GM18505 (cell line): ENCODE measurements at regions not wholly inside any gene's neighbourhood (a gene's known extent, or its start where the extent isn't known, plus 50 kb on each side); places are given as distances from the start of the nearest gene placed in this dataset.
"Not testable (repeated sequence)": the region's sequence is repeated elsewhere in the genome, so short reads cannot be mapped to it uniquely, and the experiment has no call there.

Experiments used
- ATAC-seq: cut with Tn5 transposase; IDR thresholded peaks from one replicate; pipeline ENCODE4 v1.9.1; 2021; ENCODE audit not compliant: unreplicated experiment
- POLR2A ChIP-seq: IDR thresholded peaks from 4 replicates; pipeline ENCODE4 v1.6.1; 2011; ENCODE audit warnings: borderline replicate concordance; ENCODE audit not compliant: insufficient read depth, insufficient read length; ENCODE audit errors: extremely low read depth

DNA sequence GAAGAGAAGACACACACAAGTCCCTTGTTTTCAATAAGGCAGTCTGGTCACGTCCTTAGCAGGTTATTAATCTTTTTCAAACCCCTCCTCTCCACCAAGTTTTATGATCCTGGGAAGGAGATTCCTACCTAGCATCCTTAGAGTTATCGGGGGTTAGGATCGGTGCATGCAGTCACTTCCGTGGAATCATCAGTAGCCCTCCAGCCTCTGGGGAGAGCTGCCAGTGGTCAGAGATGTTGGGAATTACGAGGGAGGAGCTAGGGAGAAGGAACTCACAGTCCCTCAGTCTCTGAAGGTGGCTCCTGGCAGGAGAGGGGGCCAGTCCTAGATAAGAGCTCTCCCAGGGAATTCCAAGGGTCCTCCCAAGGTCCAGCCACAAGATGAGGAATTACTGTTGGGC, 57.7 kb upstream of the ATP5PO start:
- ATAC-seq: no peak
- no peak for TF ChIP-seq POLR2A

DNA sequence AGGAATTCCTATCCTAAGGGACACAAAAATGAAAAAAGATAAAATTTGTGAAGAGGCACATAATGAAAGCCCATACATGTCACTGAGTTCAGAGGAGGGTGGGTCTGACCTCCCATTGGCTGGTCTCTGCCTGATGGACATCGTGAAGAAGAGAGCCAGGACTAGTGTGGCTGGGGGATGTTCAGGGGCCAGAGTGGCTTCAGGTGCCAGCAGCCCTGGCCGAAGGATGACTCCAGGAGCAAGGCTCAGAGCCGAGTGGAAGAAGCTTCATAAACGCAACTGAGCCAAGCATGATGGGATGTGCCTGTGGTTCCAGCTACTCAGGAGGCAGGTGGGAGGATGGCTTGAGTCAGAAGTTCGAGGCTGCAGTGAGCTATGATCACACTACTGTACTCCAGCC, 56.9 kb upstream of the ATP5PO start:
- TF ChIP-seq POLR2A: no peak
- ATAC-seq: no peak

GRCh38 chr21:33971492-33972013, 55.9 kb upstream of the ATP5PO start:
- TF ChIP-seq POLR2A: no peak
- no peak for ATAC-seq

- TF ChIP-seq POLR2A: no peak
- no peak for ATAC-seq
Measured at GRCh38 chr21:33969581-33969980, 54.0 kb upstream of the ATP5PO start.

- TF ChIP-seq POLR2A: no peak
- ATAC-seq: no peak
Measured at GRCh38 chr21:33968995-33969348, 53.4 kb upstream of the ATP5PO start.

- ATAC-seq: no peak
- TF ChIP-seq POLR2A: no peak
Measured at GRCh38 chr21:33968080-33968994, 52.7 kb upstream of the ATP5PO start.

DNA sequence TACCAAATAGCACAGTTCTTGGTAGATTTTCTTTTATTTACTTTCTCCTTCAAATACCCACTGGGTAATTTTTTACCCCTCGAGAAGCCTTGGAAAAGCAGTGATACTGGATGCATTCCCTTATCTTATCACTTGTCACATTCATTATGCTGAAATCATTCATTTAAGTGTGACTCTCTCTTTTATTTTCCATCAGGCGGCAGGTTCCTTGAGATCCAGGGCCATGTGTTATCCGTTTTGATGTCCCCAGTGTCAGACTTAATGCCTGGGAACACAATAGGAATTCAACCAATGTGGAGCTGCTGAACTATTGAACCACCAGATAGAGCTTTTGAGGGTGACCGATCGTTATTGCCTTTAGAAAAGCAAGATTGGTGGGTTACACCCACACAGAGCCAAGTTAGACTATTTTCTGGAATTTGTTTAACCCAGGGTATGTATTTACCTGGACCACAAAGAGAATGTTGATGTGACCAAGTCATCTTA, 51.5 kb upstream of the ATP5PO start:
- ATAC-seq: no peak
- TF ChIP-seq POLR2A: no peak

DNA sequence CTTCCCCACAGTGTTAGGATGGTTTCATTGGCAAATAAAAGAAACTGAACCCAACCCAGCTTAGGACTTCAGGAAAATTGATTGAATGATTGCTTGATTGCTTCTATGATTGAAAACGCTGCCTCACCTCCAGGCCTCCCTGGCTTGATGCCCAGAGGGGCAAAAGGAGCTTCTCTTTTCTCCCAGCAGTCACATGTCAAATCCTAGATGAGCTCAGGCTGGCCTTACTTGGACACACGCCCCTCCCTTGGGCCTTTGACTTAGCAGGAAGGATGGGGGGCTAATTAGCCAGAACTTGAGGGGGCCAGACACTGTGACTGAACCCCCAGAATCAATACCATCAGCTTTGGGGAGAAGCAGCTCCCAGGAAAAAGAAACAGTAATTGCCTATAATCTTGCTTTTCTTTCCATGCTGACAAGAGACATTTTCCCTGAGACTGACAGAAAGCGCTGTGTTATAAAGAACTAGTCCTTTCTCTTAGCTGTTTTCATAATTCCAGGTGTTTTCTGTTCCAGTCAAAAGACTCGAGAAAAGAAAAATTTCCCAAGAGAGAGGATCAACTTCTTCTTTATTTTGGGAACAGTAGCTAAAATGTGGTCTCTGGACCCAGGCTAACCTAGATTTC, 50.8 kb upstream of the ATP5PO start:
- ATAC-seq: no peak
- no peak for TF ChIP-seq POLR2A

GRCh38 chr21:33965662-33966061, 50.1 kb upstream of the ATP5PO start:
- ATAC-seq: not testable (repeated sequence)
